ENCODE measurements at regions not wholly inside any gene's neighbourhood (a gene's known extent, or its start where the extent isn't known, plus 50 kb on each side); places are given as distances from the start of the nearest gene placed in this dataset.

GRCh38 chr15:31925541-31925940 is 104.8 kb upstream of the CHRNA7 start:
- Histone ChIP-seq H3K9me3 (ENCODE audit: control insufficient read depth, low read length) (no peaks in the 10 kb centered on the region), H3K36me3 (ENCODE audit: control insufficient read depth, insufficient read depth, low read length) (no peaks in the 10 kb centered on the region), H3K4me3 (ENCODE audit: low read length) (no peak overlapping the region), H3K4me1 (ENCODE audit: control insufficient read depth, insufficient read depth, low read length) (no peaks in the 10 kb centered on the region), H3K27me3 (ENCODE audit: control insufficient read depth, insufficient read depth, low read length) (no peaks in the 10 kb centered on the region), H3K9ac (ENCODE audit: low read length) (no peak overlapping the region)

- no peak overlapping the region for H3K4me3 ChIP-seq (ENCODE audit: low read length)
These were observed 99.3 kb upstream of the CHRNA7 start for GRCh38 chr15:31930967-31931366.

GRCh38 chr15:31932576-31932975 is 97.7 kb upstream of the CHRNA7 start:
- H3K27me3 ChIP-seq (ENCODE audit: control insufficient read depth, insufficient read depth, low read length) = peaks cover 4% of the 10 kb centered on the region
- no peaks in the 10 kb centered on the region for H3K4me1 ChIP-seq (ENCODE audit: control insufficient read depth, insufficient read depth, low read length)
- no peak overlapping the region for H3K4me3 ChIP-seq (ENCODE audit: low read length)
- H3K36me3 ChIP-seq (ENCODE audit: control insufficient read depth, insufficient read depth, low read length) = no peaks in the 10 kb centered on the region
- H3K9ac ChIP-seq (ENCODE audit: low read length) = no peak overlapping the region
- H3K9me3 ChIP-seq (ENCODE audit: control insufficient read depth, low read length) = no peaks in the 10 kb centered on the region

More at GRCh38 chr15:31930967-31931366, 99.3 kb upstream of the CHRNA7 start:
- no peaks in the 10 kb centered on the region for H3K27me3 ChIP-seq (ENCODE audit: control insufficient read depth, insufficient read depth, low read length)
- H3K9ac ChIP-seq (ENCODE audit: low read length) = no peak overlapping the region
- no peaks in the 10 kb centered on the region for H3K9me3 ChIP-seq (ENCODE audit: control insufficient read depth, low read length)
- H3K36me3 ChIP-seq (ENCODE audit: control insufficient read depth, insufficient read depth, low read length) = no peaks in the 10 kb centered on the region
- H3K4me1 ChIP-seq (ENCODE audit: control insufficient read depth, insufficient read depth, low read length) = no peaks in the 10 kb centered on the region

GRCh38 chr15:31934821-31935220 is 95.5 kb upstream of the CHRNA7 start:
- H3K9ac ChIP-seq (ENCODE audit: low read length) = no peak overlapping the region
- H3K4me1 ChIP-seq (ENCODE audit: control insufficient read depth, insufficient read depth, low read length) = no peaks in the 10 kb centered on the region
- peaks cover 4% of the 10 kb centered on the region for H3K27me3 ChIP-seq (ENCODE audit: control insufficient read depth, insufficient read depth, low read length)
- H3K36me3 ChIP-seq (ENCODE audit: control insufficient read depth, insufficient read depth, low read length) = no peaks in the 10 kb centered on the region
- no peak overlapping the region for H3K4me3 ChIP-seq (ENCODE audit: low read length)
- no peaks in the 10 kb centered on the region for H3K9me3 ChIP-seq (ENCODE audit: control insufficient read depth, low read length)

- no peaks in the 10 kb centered on the region for H3K9me3 ChIP-seq (ENCODE audit: control insufficient read depth, low read length)
- no peak overlapping the region for H3K9ac ChIP-seq (ENCODE audit: low read length)
- no peaks in the 10 kb centered on the region for H3K4me1 ChIP-seq (ENCODE audit: control insufficient read depth, insufficient read depth, low read length)
- no peaks in the 10 kb centered on the region for H3K36me3 ChIP-seq (ENCODE audit: control insufficient read depth, insufficient read depth, low read length)
- no peaks in the 10 kb centered on the region for H3K27me3 ChIP-seq (ENCODE audit: control insufficient read depth, insufficient read depth, low read length)
- no peak overlapping the region for H3K4me3 ChIP-seq (ENCODE audit: low read length)
These were observed 76.8 kb upstream of the CHRNA7 start for GRCh38 chr15:31953478-31953877.

- H3K27me3 ChIP-seq (ENCODE audit: control insufficient read depth, insufficient read depth, low read length) = no peaks in the 10 kb centered on the region
- no peaks in the 10 kb centered on the region for H3K9me3 ChIP-seq (ENCODE audit: control insufficient read depth, low read length)
- no peaks in the 10 kb centered on the region for H3K36me3 ChIP-seq (ENCODE audit: control insufficient read depth, insufficient read depth, low read length)
- H3K4me3 ChIP-seq (ENCODE audit: low read length) = no peak overlapping the region
- no peaks in the 10 kb centered on the region for H3K4me1 ChIP-seq (ENCODE audit: control insufficient read depth, insufficient read depth, low read length)
- H3K9ac ChIP-seq (ENCODE audit: low read length) = no peak overlapping the region
These were observed 75.7 kb upstream of the CHRNA7 start for GRCh38 chr15:31954374-31955172.

- Histone ChIP-seq H3K9me3 (ENCODE audit: control insufficient read depth, low read length) (no peaks in the 10 kb centered on the region), H3K9ac (ENCODE audit: low read length) (no peak overlapping the region), H3K27me3 (ENCODE audit: control insufficient read depth, insufficient read depth, low read length) (no peaks in the 10 kb centered on the region), H3K4me3 (ENCODE audit: low read length) (no peak overlapping the region), H3K4me1 (ENCODE audit: control insufficient read depth, insufficient read depth, low read length) (no peaks in the 10 kb centered on the region), H3K36me3 (ENCODE audit: control insufficient read depth, insufficient read depth, low read length) (no peaks in the 10 kb centered on the region)
These were observed 74.6 kb upstream of the CHRNA7 start for GRCh38 chr15:31955734-31956133.

GRCh38 chr15:31957581-31957980 is 72.7 kb upstream of the CHRNA7 start:
- no peak overlapping the region for H3K4me3 ChIP-seq (ENCODE audit: low read length)
- H3K36me3 ChIP-seq (ENCODE audit: control insufficient read depth, insufficient read depth, low read length) = no peaks in the 10 kb centered on the region
- H3K27me3 ChIP-seq (ENCODE audit: control insufficient read depth, insufficient read depth, low read length) = no peaks in the 10 kb centered on the region
- H3K9me3 ChIP-seq (ENCODE audit: control insufficient read depth, low read length) = no peaks in the 10 kb centered on the region
- no peaks in the 10 kb centered on the region for H3K4me1 ChIP-seq (ENCODE audit: control insufficient read depth, insufficient read depth, low read length)
- no peak overlapping the region for H3K9ac ChIP-seq (ENCODE audit: low read length)

- Histone ChIP-seq H3K27me3 (ENCODE audit: control insufficient read depth, insufficient read depth, low read length) (peaks cover 5% of the 10 kb centered on the region), H3K4me1 (ENCODE audit: control insufficient read depth, insufficient read depth, low read length) (no peaks in the 10 kb centered on the region), H3K9ac (ENCODE audit: low read length) (no peak overlapping the region), H3K9me3 (ENCODE audit: control insufficient read depth, low read length) (no peaks in the 10 kb centered on the region), H3K36me3 (ENCODE audit: control insufficient read depth, insufficient read depth, low read length) (no peaks in the 10 kb centered on the region), H3K4me3 (ENCODE audit: low read length) (no peak overlapping the region)
These were observed 65.6 kb upstream of the CHRNA7 start for GRCh38 chr15:31964586-31965307.

- H3K4me3 ChIP-seq (ENCODE audit: low read length) = no peak overlapping the region
- no peaks in the 10 kb centered on the region for H3K36me3 ChIP-seq (ENCODE audit: control insufficient read depth, insufficient read depth, low read length)
- peaks cover 3% of the 10 kb centered on the region for H3K27me3 ChIP-seq (ENCODE audit: control insufficient read depth, insufficient read depth, low read length)
- peaks cover 2% of the 10 kb centered on the region for H3K4me1 ChIP-seq (ENCODE audit: control insufficient read depth, insufficient read depth, low read length)
- H3K9ac ChIP-seq (ENCODE audit: low read length) = no peak overlapping the region
- H3K9me3 ChIP-seq (ENCODE audit: control insufficient read depth, low read length) = no peaks in the 10 kb centered on the region
These were observed 60.3 kb upstream of the CHRNA7 start for GRCh38 chr15:31970007-31970406.

GRCh38 chr15:31973197-31973596 is 57.1 kb upstream of the CHRNA7 start:
- peaks cover 5% of the 10 kb centered on the region for H3K27me3 ChIP-seq (ENCODE audit: control insufficient read depth, insufficient read depth, low read length)
- peaks cover 19% of the 10 kb centered on the region for H3K4me1 ChIP-seq (ENCODE audit: control insufficient read depth, insufficient read depth, low read length)
- no peaks in the 10 kb centered on the region for H3K9me3 ChIP-seq (ENCODE audit: control insufficient read depth, low read length)
- H3K4me3 ChIP-seq (ENCODE audit: low read length) = no peak overlapping the region
- no peak overlapping the region for H3K9ac ChIP-seq (ENCODE audit: low read length)
- no peaks in the 10 kb centered on the region for H3K36me3 ChIP-seq (ENCODE audit: control insufficient read depth, insufficient read depth, low read length)

- Histone ChIP-seq H3K27me3 (ENCODE audit: control insufficient read depth, insufficient read depth, low read length) (peaks cover 9% of the 10 kb centered on the region), H3K4me3 (ENCODE audit: low read length) (no peak overlapping the region), H3K36me3 (ENCODE audit: control insufficient read depth, insufficient read depth, low read length) (no peaks in the 10 kb centered on the region), H3K9ac (ENCODE audit: low read length) (no peak overlapping the region), H3K4me1 (ENCODE audit: control insufficient read depth, insufficient read depth, low read length) (peaks cover 19% of the 10 kb centered on the region), H3K9me3 (ENCODE audit: control insufficient read depth, low read length) (no peaks in the 10 kb centered on the region)
These were observed 56.0 kb upstream of the CHRNA7 start for GRCh38 chr15:31974154-31974794.

All from mucosa of stomach (tissue), 1 donor.